Lower lobe of right lung (tissue), 2 donors: ENCODE measurements at regions not wholly inside any gene's neighbourhood (a gene's known extent, or its start where the extent isn't known, plus 50 kb on each side); places are given as distances from the start of the nearest gene placed in this dataset.

Experiments
- ATAC-seq, 2 donors: fragments of 200-7000 bp; cut with Tn5 transposase; one replicate each; pipeline ENCODE4 v1.9.1; 2020 to 2022; ENCODE audit warnings: mild to moderate bottlenecking in 2 of 2, moderate library complexity in 2 of 2
- DNase-seq: peaks from one replicate; pipeline ENCODE4 v3.0.0-alpha.2; 2020
- H3K27ac ChIP-seq: fragments of 200-600 bp; one replicate; pipeline ENCODE4 v1.8.0; 2022
- H3K27me3 ChIP-seq: fragments of 200-600 bp; one replicate; pipeline ENCODE4 v1.8.0; 2022; ENCODE audit warnings: low read depth
- H3K36me3 ChIP-seq: fragments of 200-600 bp; one replicate; pipeline ENCODE4 v1.8.0; 2022; ENCODE audit warnings: mild to moderate bottlenecking
- H3K4me1 ChIP-seq: fragments of 200-600 bp; one replicate; pipeline ENCODE4 v1.8.0; 2022
- H3K4me3 ChIP-seq: fragments of 200-600 bp; one replicate; pipeline ENCODE4 v1.8.0; 2022; ENCODE audit warnings: mild to moderate bottlenecking
- H3K9me3 ChIP-seq: fragments of 200-600 bp; one replicate; pipeline ENCODE4 v1.8.0; 2022
- intact Hi-C: fragments of 100-400 bp; cut with DNase I; formaldehyde crosslinking; loops from one replicate; pipeline ENCODE4 v1.11.0; 2022
- TF ChIP-seq, protein P1 (sequence below): fragments of 200-600 bp; IDR thresholded peaks from one replicate; pipeline ENCODE4 v1.8.0; 2022; ENCODE audit warnings: antibody characterized with exemption, mild to moderate bottlenecking
- donor health status: DM: no; HTN: yes; CAD: no; lungs with severe emphysema.

DNA sequence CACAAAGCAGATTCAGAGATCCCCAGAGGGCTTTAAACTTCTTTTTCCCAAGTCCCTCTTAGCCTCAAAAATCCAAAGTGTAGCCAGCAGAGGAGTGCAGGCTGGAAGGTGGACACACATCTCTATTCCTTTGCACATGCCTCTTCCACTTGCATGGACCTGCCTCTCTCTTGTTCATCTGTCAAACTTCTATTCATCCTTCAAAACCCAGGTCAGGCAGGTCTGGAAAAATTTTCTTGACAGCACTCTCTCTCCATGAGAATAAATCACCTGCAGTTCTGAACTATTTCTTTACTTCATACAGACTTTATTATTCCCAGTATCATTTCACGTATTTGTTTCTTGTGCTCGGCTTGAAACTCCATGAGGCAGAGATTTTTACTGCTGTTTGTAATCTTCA is 127.5 kb downstream of the SS18 start:
- TF ChIP-seq, protein P1, sequence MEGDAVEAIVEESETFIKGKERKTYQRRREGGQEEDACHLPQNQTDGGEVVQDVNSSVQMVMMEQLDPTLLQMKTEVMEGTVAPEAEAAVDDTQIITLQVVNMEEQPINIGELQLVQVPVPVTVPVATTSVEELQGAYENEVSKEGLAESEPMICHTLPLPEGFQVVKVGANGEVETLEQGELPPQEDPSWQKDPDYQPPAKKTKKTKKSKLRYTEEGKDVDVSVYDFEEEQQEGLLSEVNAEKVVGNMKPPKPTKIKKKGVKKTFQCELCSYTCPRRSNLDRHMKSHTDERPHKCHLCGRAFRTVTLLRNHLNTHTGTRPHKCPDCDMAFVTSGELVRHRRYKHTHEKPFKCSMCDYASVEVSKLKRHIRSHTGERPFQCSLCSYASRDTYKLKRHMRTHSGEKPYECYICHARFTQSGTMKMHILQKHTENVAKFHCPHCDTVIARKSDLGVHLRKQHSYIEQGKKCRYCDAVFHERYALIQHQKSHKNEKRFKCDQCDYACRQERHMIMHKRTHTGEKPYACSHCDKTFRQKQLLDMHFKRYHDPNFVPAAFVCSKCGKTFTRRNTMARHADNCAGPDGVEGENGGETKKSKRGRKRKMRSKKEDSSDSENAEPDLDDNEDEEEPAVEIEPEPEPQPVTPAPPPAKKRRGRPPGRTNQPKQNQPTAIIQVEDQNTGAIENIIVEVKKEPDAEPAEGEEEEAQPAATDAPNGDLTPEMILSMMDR: no peak
- Histone ChIP-seq H3K27ac (no peak overlapping the region), H3K27me3 (no peaks in the 10 kb centered on the region), H3K36me3 (no peaks in the 10 kb centered on the region), H3K4me3 (no peak overlapping the region), H3K4me1 (no peaks in the 10 kb centered on the region), H3K9me3 (no peaks in the 10 kb centered on the region)
- DNase-seq (no peak), ATAC-seq (no peak)
- intact Hi-C loops: no loop called here

DNA sequence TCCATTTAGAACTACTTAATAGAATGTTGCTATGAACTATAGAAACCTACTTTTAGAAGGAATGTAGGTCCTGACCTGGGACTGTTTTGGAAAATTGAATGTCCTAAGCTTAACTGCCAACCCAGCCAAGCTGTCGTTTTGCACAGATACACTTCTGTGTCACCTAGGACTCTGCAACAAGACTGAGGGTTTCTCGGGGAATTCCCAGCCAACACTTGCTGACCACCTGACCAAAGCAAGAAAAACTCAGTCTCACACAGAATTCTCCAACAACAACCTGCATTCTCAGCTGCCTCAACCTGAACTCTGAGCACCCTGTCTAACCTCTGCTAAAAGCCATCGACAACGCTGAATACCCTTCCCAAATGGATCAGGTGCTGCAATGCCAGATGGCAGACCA is 128.2 kb downstream of the SS18 start:
- Histone ChIP-seq H3K27ac (no peak overlapping the region), H3K9me3 (no peaks in the 10 kb centered on the region), H3K27me3 (no peaks in the 10 kb centered on the region), H3K4me1 (no peaks in the 10 kb centered on the region), H3K36me3 (no peaks in the 10 kb centered on the region), H3K4me3 (no peak overlapping the region)
- no peak for ATAC-seq
- DNase-seq: no peak
- intact Hi-C loops: no loop called here
- TF ChIP-seq, protein P1: no peak

DNA sequence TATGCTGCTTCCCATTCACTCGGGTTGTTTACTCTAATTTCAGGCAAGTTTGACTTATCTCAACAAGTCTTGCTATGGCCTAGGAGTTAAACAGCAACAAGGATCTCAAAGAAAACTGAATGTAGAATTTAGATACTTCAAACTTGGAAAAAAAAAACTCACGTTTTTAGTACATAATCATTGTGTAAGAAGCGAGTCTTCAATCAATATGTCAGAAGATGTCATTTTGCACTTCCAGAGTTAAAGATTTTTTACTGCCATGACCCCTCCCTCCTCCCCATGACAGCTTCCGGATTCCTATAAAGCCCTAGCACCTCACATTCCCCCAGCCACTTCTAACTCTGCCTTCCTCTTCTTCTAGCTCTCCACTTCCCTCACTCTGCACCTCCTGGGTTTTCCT is 133.4 kb downstream of the SS18 start:
- intact Hi-C loops: no loop called here
- H3K9me3 ChIP-seq: no peaks in the 10 kb centered on the region
- ATAC-seq (no peak), DNase-seq (no peak)
- H3K4me3 ChIP-seq: no peak overlapping the region
- TF ChIP-seq, protein P1: no peak
- H3K36me3 ChIP-seq: no peaks in the 10 kb centered on the region
- no peaks in the 10 kb centered on the region for H3K27me3 ChIP-seq
- H3K4me1 ChIP-seq: no peaks in the 10 kb centered on the region
- H3K27ac ChIP-seq: no peak overlapping the region

DNA sequence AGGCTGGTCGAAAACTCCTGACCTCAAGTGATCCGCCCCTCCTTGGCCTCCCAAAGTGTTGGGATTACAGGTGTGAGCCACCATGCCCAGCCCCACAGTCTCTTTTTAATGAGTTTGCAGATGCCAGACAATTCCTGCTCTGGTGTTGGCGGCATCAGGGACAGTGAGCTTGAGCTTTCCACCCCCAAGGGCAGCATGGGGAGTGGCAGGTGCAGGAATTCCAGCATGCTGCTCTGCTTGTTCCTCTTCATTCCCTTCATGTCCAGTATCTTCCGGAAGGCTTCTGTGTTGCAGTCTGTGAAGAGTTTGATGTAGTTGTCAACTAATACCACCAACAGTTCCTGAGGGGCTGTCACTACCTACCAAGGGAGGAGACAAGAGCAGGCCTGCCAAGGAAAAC is 137.3 kb downstream of the SS18 start:
- Histone ChIP-seq H3K27me3 (no peaks in the 10 kb centered on the region), H3K27ac (no peak overlapping the region), H3K9me3 (no peaks in the 10 kb centered on the region), H3K36me3 (no peaks in the 10 kb centered on the region), H3K4me1 (no peaks in the 10 kb centered on the region), H3K4me3 (no peak overlapping the region)
- TF ChIP-seq, protein P1: no peak
- DNase-seq: no peak
- no peak for ATAC-seq
- intact Hi-C loops: no loop called here

- no peak for ATAC-seq
- TF ChIP-seq, protein P1: no peak
- DNase-seq: no peak
- intact Hi-C loops: no loop called here
- no peaks in the 10 kb centered on the region for H3K27me3 ChIP-seq
- H3K36me3 ChIP-seq: no peaks in the 10 kb centered on the region
- H3K9me3 ChIP-seq: no peaks in the 10 kb centered on the region
- H3K4me3 ChIP-seq: no peak overlapping the region
- no peak overlapping the region for H3K27ac ChIP-seq
- H3K4me1 ChIP-seq: no peaks in the 10 kb centered on the region
Observed at GRCh38 chr18:25950321-25950720, 140.1 kb downstream of the SS18 start.

- Histone ChIP-seq H3K4me3 (no peak overlapping the region), H3K27me3 (no peaks in the 10 kb centered on the region), H3K27ac (no peak overlapping the region), H3K4me1 (no peaks in the 10 kb centered on the region), H3K9me3 (no peaks in the 10 kb centered on the region), H3K36me3 (no peaks in the 10 kb centered on the region)
- no peak for ATAC-seq
- intact Hi-C loops: no loop called here
- no peak for DNase-seq
- TF ChIP-seq, protein P1: no peak
Observed at GRCh38 chr18:25946540-25946939, 143.9 kb downstream of the SS18 start.
